Activated gamma-delta T cell treated with Interleukin-2 at 50 U/mL for 16 hours (primary cell): ENCODE measurements at regions not wholly inside any gene's neighbourhood (a gene's known extent, or its start where the extent isn't known, plus 50 kb on each side); places are given as distances from the start of the nearest gene placed in this dataset.
"Not testable (repeated sequence)": the region's sequence is repeated elsewhere in the genome, so short reads cannot be mapped to it uniquely, and the experiment has no call there.

Source experiments
- DNase-seq: peaks from one replicate; pipeline ENCODE4 v3.0.0-alpha.2; 2020

DNA sequence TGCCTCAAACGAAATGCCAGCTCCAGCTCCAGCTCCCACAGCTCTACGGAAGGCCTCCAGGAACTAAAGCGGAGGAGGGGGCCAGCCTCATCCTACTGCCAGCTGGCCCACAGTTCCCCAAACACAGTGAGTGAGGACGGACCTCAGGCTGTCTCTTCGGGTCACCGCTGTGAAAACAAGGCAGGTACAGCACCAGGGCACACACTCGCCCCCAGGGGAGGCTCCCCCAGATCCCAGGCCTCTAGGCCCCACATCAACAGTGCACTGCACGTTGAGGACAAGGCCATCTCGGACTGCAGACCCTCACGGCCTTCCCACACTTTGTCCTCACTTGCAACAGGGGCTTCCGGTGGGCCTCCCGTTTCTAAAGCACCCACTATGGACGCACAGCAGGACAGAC is 95.0 kb downstream of the GTF2H2C_2 start:
- not testable (repeated sequence) for DNase-seq

- peak; percentile 4 for DNase-seq
These were observed 95.6 kb downstream of the GTF2H2C_2 start for GRCh38 chr5:70510811-70511210.
